SU-DHL-6 (cell line): ENCODE measurements at regions not wholly inside any gene's neighbourhood (a gene's known extent, or its start where the extent isn't known, plus 50 kb on each side); places are given as distances from the start of the nearest gene placed in this dataset.

Source experiments
- CTCF ChIP-seq: fragments of 200-600 bp; sonication (generic); IDR thresholded peaks from one replicate; pipeline ENCODE4 v1.5.1; 2017; ENCODE audit warnings: antibody characterized with exemption, mild to moderate bottlenecking, low read length, moderate library complexity; ENCODE audit not compliant: insufficient read depth, poor library complexity, severe bottlenecking
- EZH2phosphoT487 ChIP-seq: fragments of 200-600 bp; sonication (generic), shearing (Covaris generic); conservative IDR thresholded peaks from 2 replicates; pipeline ENCODE4 v1.6.1; 2018; ENCODE audit warnings: mild to moderate bottlenecking, antibody characterized with exemption, low read length, moderate library complexity, mixed read lengths

GRCh38 chr7:110539216-110539615, 551.7 kb upstream of the LRRN3 start:
- TF ChIP-seq CTCF (no peak), EZH2phosphoT487 (no peak)
